ENCODE measurements at regions not wholly inside any gene's neighbourhood (a gene's known extent, or its start where the extent isn't known, plus 50 kb on each side); places are given as distances from the start of the nearest gene placed in this dataset.

- TF ChIP-seq SUZ12 (IDR thresholded peaks at IDR 0.05; ENCODE audit: extremely low read depth, insufficient read depth, insufficient read length) (no peak), YY1 (IDR thresholded peaks at IDR 0.05; ENCODE audit: insufficient read depth, insufficient read length) (no peak)
Observed at GRCh38 chr2:2842466-2842865, 511.4 kb upstream of the MYT1L start.

Data from NT2/D1 (cell line).